Fibroblast of upper back skin (primary cell): ENCODE measurements at regions not wholly inside any gene's neighbourhood (a gene's known extent, or its start where the extent isn't known, plus 50 kb on each side); places are given as distances from the start of the nearest gene placed in this dataset.
"Not testable (repeated sequence)": the region's sequence is repeated elsewhere in the genome, so short reads cannot be mapped to it uniquely, and the experiment has no call there.

Source experiments
- DNase-seq: peaks from one replicate; pipeline ENCODE4 v3.0.0-alpha.2; 2013

DNA sequence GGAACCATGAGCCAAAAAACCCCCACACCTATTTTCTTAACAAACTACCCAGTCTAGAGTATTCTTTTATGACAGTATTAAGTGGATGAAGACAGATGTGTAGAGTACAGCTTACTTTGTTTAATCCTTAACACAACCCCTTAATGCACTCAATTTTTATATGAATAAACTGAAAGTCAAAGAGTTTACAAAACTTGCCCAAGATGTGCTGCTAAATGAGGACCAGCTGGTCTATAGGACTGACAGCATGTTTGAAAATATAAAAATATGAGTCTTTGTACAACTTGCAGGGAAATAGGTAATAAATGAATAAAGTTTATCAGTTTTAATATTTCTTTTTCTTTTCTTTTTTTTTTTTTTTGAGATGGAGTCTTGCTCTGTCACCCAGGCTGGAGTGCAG, 102.3 kb downstream of the ZFY start:
- DNase-seq, result no peak

DNA sequence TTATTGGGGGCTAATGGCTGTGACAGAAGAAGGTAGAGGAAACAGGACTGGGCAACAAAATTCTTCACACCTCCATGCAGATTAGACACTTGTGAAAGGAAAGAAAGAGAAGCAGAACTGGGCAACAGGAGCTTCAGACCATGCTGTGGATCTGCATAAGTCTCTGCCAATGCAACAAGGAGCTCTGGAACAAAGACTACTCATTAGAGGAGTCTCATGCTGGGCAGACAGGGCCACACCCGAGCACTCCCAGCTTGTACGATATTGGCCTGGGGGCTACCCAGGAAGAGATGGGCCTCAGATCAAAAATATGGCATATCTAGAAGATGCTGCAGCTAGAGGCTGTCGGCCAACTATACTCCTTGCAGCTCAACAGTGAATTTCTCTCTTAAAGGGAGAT, 105.2 kb downstream of the ZFY start:
- DNase-seq, result no peak

DNA sequence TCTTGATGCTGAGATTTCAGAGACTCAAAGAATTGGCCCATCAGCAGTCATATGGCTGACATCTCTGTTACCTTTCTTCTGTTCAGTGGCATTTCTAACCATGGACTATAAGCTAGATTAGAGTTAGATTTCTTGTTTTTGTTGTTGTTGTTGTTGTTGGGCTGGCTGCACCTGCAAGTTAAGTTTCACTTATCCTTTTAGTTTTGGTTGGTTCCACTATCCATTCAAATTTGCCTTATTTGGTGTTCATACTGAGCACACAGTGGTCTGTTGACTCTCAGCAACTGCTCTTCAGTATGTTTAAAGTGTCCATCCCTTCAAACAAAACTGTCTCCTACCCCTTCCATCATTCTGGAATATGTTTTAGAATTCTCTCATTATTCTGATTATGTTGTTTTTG, 106.8 kb downstream of the ZFY start:
- no peak for DNase-seq

DNA sequence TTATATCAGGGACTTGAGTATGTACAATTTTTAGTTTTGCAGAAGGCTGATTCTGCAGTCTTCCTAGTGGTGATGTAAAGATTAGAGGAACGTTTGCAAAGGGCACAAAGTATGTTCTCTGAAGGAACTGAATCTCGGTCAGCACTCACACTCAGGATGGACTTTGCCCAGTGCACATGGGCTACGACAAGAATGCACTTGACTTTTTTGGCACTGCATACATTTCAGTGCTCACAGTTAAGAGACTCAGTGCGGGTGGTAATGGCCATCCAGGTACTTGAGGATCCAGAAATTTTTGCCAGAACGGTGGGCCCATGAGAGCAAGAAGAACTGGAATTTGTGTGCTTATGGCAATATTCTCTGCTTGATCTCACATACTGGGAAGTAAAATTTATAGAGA, 107.7 kb downstream of the ZFY start:
- DNase-seq, result no peak

DNA sequence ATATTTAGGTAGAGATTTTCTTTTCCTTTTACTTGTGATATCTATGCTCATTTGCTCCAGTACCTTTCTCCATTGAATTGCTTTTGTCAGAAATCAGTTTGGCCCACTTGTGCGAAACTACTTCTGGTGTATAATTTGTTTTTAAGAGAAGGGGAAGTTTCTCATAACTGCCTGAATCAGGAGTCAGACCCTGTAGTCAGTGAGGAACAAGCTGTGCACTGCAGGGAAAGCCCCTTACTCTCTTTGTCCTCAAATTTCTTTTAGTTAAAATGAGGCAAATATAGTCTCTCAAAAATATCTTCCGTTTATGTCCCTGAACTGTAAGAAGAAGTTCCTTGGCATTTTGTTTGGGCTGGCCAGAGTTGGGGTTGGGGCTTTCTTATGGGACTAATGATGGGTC, 109.9 kb downstream of the ZFY start:
- DNase-seq, result no peak

DNA sequence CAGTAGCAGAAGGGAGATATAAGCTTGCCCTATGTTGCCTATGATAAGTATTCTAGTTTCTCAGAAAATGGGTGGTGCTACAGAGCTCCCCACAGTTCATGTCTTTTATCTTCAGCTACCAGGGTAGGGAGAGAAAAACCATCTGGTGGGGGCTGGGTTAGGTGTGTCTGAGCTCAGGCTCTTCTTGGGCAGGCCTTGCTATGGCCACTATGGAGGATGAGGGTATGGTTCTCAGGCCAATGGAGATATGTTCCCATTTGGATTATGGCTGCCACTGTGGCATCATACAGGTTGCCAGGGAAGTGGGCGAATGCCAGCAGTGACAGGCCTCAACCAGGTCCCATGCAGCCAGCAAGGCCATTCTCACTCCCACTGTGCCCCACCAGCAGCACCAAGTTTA, 120.3 kb downstream of the ZFY start:
- not testable (repeated sequence) for DNase-seq

DNA sequence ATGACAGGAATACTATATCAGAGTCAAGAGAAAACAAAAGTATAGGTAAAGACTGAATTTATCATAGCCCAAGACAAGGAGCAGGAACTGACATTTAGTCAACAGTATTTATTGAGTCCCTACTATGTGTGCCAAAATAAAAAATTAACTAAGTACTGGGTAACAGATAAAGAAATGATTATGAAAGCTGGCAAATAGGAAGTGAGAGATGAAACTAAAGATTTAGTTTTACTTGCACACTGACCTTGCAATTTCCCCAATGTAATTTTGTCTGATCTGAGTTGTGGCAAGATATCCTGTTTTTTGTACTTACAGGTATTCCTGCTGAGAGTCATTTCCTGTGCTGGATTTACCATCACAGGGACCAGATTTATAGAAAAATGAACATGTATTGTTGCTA, 123.2 kb downstream of the ZFY start:
- DNase-seq, result not testable (repeated sequence)

DNA sequence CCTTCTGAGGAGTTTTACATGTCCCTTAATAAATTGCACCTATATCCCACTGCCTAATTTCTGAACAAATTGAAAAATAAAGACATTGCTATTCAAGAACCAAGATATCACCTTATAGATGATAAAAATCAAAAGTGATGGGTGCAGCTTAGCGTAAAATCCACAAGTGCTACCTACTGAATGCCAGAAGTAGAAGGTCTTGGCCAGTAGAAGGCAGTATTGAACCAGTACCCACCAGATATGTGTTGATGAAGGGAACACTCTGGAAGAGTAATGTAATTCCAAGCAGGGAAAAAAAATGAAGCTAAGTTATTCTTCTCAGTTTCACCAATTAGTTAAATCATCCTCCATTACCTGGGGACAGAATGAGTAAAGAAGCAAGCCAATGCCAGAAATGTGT, 125.5 kb downstream of the ZFY start:
- DNase-seq, result not testable (repeated sequence)

DNA sequence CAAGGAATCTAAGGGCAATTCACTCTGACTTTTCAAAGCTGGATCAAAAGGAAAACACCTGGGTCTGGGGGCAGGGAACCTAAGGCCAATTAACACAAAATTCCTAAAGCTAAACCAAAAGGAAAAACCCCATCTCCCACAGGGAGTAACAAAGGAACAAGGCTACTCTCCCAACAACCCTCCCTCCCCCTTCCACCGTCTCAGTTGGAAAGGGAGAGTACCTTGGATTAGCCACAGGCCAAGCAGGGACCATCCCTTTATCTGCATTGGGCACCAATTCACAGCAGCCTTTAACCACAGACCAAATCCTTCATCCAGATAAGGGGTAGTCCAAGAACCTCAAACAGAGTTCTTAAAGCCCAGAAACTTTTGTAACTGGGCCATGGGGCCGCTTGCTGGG, 153.0 kb downstream of the ZFY start:
- DNase-seq, result not testable (repeated sequence)

DNA sequence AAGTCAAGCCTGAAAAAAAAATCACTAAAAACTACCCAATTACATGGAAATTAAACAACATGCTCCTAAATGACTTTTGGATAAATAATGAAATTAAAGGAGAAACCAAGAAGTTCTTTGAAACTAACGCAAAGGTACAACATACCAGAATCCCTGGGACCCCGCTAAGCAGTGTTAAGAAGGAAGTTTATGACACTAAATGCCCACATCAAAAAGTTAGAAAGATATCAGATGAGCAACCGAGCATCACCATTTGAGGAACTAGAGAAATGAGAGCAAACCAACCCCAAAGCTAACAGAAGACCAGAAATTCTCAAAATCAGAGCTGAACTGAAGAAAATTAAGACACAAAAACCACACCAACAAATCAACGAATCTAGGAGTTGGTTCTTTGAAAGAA, 173.5 kb downstream of the ZFY start:
- DNase-seq, result not testable (repeated sequence)

DNA sequence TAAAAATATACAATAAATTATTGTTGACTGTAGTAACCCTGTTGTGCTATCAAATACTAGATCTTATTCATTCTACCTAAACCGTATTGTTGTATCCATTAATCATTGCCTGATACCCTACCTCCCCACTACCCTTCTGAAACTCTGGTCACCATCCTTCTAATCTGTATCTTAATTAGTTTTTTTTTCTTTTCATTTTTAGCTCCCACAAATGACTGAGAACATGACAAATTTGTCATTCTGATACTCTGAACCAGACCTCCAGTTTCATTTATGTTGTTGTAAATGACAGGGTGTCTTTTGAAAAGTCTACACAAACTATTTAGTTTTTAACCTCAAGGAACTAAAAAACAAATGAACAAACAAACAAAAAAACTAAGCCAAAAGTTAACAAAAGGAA, 185.1 kb downstream of the ZFY start:
- DNase-seq, result not testable (repeated sequence)

DNA sequence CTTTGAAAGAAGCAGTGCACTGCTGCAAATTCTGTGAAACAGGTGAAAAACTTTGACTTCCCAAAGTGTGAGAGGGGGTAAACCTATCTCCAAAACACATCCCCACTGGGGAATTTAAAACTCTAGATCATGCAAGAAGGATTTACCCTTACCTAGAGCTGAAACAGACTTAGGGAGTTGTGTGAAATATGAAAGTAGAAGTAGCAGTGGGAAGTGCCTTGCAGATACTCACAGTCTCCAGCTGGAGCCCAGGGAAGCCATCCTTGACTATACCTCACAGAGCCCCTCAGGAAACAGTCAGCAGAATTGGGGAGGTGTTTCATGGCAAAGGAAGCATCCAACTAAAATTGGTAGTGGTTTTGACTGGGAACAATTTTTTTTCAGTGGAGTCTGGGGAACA, 185.5 kb downstream of the ZFY start:
- not testable (repeated sequence) for DNase-seq

DNA sequence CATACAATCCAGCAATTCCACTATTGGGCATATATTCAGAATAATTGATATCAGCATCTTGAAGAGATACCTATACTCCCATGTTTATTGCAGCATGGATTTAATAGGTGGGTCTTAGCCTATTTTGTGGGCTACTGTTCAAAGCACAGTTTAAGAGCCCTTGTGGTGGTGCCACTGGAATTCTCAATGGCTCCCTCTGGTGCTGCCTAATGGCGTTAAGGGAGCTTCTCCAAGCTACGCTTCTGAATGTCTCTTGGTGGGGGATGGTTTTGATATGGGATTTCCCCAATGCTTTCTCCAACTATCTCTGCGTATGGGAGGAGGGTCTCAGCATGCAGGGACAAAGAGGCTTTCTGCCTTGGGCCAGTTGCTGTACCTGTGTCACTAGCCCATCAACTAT, 188.3 kb downstream of the ZFY start:
- not testable (repeated sequence) for DNase-seq

DNA sequence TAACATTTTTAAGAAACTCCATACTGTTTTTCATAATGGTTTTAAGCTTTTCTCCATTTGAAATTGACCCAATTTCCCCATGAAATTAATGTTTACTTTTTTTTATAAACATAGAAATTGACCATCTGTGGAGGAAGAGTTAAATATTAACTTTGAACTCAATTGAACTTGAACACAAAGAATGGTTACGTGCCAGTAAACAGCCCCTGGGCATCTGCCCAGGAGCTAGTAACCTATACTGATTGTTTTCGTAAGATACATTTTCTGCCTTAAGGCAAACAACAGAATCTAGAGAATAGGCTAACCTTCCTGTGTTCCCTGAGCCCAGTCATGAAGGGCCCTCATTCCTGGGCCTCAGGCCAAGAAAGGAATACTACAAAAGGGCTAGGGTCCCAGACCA, 235.9 kb downstream of the ZFY start:
- not testable (repeated sequence) for DNase-seq

DNA sequence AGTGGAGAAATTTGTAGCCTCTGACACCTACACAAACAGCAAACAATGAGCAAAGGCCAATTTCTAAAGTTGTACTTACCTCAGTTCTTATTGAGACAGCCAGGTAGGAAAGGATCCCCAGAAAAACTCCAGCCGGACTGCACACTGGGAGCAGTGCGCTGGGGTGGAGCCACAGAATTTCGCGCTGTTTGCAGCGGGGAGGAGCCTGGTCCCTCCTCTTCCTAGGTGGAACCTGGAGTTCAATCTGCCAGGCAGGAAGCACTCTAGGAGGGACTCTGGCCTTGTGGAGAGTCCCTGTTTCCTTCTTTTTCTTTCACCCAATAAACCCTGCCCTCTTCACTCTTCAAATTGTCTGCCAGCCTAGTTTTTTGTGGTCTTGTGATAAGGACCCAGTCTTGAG, 259.9 kb downstream of the ZFY start:
- not testable (repeated sequence) for DNase-seq

DNA sequence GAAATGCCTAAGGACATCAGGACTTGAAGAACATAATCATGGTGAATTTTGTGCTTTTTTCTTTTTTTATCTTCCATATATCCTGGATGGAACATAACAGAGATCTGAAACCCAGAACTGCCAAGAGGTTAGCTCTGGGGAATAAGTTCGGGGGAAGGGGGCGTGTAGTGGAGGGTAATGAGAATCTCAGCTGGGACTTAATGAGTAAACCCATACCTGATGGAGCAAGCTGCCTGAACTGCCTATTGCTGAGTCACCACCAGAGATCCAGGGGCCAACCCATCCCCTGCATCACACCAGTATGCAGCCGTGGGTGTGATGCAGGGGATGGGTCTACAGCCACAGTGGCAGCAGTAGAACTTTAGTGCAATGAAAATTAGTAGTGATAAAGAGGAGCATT, 267.1 kb downstream of the ZFY start:
- not testable (repeated sequence) for DNase-seq

DNA sequence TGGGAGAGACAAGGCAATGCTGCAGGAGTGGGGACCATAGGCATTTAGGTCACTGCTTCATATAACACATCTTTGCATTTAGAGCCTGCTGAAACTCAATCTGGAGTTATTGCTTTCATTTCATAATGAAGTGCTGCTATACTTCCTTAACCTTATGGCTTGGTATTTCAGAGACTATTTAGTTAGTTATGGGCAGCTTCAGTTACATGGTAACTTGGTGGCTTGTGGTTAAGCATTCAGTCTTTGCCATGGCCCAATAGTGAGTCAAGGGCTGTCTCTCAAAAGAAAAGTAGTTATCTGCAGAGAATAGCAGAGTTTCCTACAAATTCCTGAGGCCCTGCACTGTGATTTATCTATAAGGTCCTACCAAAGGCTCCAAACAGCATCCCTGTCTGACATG, 271.6 kb downstream of the ZFY start:
- not testable (repeated sequence) for DNase-seq

DNA sequence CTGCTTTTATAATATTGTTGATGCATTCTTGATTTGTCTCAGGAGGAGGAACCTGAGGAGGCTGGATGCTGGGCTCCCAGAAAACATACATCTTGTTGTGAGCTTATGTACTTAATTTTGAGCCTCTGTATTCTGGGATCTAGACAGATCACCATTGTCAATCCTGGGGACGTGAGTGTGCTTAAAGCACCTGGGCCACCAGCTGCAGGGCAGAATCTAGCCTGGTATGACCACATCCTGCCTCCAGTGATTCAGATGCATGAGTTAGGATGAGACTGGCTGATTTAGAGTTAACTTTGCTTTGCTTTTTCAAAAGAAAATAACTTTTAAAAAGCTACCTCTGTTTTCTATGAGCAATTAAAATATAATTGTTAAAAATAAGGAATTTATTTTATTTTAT, 278.0 kb downstream of the ZFY start:
- DNase-seq, result not testable (repeated sequence)

DNA sequence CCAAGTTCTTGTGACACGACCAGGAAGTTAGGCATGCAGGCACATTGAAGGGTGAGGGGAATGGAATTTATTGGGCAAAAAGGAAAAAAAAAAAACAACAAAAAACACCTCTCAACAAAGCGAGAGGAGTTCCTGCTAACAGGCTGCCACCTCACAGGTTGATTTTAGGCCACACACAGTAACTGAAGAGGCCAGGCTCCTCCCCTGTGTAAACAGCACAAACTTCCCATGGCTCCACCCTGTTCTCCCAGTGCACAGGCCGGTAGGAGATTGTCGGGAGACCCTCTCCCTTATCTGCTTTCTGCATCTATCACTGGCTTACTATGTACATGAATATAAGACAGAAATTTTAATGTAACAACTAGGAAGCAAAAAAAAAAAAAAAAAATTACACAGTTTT, 283.0 kb downstream of the ZFY start:
- not testable (repeated sequence) for DNase-seq

DNA sequence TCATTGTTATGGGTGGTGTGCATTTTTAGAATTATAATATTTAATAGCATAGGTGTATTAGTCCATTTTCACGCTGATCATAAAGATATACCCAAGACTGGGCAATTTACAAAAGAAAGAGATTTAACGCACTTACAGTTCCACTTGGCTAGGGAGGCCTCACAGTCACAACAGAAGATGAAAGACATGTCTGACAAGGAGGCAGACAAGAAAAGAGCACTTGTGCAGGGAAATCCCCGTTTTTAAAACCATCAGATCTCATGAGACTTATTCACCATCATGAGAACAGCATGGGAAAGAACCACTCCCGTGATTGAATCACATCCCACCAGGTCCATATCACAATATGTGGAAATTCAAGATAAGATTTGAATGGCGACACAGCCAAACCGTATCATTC, 283.4 kb downstream of the ZFY start:
- DNase-seq, result not testable (repeated sequence)

DNA sequence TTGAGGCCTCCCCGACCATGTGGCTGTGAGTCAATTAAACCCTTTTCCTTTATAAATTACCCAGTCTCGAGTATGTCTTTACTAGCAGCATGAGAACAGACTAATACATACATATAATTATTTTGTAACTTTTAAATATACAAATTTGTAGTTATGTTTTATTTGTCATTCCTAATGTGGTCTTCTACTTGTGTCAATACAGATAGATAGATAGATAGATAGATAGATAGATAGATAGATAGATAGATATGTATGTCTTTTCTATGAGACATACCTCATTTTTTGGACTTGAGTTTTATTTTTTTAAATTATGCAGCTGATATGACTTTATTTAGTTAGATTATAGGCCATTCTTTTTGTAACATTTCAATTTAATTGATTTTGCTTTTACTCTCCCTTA, 316.0 kb upstream of the TGIF2LY start:
- DNase-seq, result not testable (repeated sequence)

DNA sequence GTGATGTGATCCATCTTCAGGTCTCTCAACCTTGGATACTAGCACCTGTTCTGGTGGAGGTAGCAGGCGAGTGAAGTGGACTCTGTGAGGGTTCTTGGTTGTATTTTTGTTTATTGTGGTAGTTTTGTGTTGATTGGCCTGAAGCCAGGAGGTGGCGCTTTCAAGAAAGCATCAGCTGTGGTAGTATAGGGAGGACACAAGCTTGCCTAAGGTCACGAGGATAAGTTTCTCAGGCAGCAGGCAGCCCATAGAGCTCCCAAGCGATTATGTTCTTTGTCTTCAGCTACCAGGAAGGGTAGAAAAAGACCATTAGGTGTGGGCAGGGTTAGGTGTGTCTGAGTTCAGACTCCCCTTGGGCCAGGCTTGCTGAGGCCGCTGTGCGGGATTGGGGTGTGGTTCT, 290.8 kb upstream of the TGIF2LY start:
- not testable (repeated sequence) for DNase-seq

DNA sequence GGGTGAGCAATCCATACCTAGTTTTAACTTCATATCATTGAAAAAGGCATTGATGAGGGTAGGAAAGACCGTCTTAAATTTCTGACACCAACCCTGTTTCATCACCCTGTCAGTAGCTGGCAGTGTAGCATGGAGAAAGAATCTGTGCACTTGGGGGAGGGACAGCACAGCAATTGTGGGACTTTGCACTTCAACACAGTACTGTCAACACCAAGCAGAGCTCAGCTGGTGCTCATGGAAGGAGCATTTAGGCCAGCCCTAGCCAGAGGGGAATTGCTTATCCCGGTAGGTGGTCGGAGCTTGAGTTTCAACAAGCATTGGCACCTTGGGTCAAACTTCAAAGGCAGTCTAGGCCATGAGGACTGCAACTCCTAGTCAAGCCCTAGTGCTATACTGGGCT, 281.6 kb upstream of the TGIF2LY start:
- DNase-seq, result not testable (repeated sequence)

DNA sequence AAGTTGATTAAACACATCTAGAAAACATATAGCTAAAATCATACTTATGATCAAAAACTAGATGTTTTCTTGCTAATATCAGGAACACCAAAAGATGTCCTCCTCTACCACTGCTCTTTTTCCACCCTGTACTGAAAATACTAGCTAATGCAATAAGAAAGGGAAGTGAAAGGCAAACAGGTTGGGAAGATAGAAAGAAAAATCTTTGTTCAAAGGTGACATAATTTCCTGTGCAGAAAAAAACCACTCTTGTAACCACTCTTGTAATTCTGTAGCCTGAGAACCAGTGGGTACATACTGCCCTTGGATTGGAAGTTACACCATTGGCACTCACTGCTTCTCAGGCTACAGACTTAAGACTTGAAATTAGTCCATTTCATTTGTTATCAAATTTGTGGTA, 258.9 kb upstream of the TGIF2LY start:
- DNase-seq, result not testable (repeated sequence)

DNA sequence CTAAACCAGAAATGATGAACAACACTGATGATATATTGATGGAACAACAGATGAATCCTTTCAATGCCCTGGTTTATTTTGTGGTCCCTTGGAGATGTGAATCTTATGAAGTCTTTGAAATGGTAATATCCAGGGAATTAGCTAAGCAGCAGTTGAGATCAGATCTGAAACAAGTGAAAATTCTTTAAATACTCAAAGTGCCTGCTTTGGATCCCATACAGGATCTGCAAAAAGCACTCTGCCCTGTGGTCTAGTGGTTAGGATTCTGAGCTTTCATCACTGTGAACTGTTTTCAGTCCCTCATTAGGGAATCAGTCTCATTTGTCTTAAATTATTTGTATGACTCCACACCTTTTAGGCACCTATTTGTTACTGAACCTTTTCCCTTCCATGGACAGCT, 211.3 kb upstream of the TGIF2LY start:
- DNase-seq, result not testable (repeated sequence)

DNA sequence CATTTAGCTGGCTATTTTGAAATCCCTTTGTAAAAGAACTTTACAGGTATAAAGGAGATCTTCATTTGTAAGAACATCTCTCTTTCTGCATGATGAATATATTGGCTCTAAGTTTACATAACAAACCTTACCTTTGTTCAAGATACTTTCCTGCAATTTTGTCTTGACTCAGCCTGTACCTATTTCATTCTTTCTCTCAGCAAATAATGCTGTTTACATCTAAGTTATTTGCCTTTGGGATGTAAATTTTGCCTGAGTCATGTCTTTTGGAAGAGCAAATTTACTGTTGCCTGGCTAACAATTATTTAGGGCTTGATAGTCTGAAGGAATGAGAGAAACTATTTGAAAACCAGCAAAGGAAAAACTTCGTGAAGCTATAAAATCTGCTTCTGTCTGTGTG, 210.4 kb upstream of the TGIF2LY start:
- DNase-seq, result not testable (repeated sequence)
